ENCODE measurements at regions not wholly inside any gene's neighbourhood (a gene's known extent, or its start where the extent isn't known, plus 50 kb on each side); places are given as distances from the start of the nearest gene placed in this dataset.

DNA sequence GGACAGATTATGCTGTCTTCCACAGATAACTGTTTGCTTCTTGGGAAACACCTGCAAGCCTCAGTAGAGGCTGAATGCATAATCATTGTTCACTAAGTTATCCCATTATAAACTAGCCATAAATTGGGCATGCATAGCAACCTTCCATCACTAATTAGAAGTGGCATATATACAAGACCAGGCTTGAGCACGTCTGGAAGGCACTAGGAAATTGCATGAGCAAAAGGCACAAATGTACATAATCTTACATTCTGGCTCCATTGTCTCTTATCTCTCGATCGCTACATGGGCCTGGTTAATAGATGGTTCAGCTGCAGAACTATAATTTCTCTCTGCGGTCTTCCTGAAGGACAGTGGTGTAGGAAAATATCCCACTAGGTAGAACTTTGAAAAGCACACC is 679.2 kb downstream of the RPL10L start:
- TF ChIP-seq, protein P1, sequence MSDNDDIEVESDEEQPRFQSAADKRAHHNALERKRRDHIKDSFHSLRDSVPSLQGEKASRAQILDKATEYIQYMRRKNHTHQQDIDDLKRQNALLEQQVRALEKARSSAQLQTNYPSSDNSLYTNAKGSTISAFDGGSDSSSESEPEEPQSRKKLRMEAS (IDR thresholded peaks at IDR 0.05), result no peak
- TF ChIP-seq EP300 (IDR thresholded peaks at IDR 0.05; ENCODE audit: borderline replicate concordance), result no peak
- TF ChIP-seq CREB1 (IDR thresholded peaks at IDR 0.05; ENCODE audit: low read depth), result no peak
- TF ChIP-seq, protein P2, sequence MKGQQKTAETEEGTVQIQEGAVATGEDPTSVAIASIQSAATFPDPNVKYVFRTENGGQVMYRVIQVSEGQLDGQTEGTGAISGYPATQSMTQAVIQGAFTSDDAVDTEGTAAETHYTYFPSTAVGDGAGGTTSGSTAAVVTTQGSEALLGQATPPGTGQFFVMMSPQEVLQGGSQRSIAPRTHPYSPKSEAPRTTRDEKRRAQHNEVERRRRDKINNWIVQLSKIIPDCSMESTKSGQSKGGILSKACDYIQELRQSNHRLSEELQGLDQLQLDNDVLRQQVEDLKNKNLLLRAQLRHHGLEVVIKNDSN (IDR thresholded peaks at IDR 0.05), result no peak
- no peak for TF ChIP-seq YY1 (IDR thresholded peaks at IDR 0.05; ENCODE audit: low read depth)
- TF ChIP-seq EGR1 (IDR thresholded peaks at IDR 0.05), result no peak
- TF ChIP-seq TEAD4 (IDR thresholded peaks at IDR 0.05), result no peak
- TF ChIP-seq, protein P3, sequence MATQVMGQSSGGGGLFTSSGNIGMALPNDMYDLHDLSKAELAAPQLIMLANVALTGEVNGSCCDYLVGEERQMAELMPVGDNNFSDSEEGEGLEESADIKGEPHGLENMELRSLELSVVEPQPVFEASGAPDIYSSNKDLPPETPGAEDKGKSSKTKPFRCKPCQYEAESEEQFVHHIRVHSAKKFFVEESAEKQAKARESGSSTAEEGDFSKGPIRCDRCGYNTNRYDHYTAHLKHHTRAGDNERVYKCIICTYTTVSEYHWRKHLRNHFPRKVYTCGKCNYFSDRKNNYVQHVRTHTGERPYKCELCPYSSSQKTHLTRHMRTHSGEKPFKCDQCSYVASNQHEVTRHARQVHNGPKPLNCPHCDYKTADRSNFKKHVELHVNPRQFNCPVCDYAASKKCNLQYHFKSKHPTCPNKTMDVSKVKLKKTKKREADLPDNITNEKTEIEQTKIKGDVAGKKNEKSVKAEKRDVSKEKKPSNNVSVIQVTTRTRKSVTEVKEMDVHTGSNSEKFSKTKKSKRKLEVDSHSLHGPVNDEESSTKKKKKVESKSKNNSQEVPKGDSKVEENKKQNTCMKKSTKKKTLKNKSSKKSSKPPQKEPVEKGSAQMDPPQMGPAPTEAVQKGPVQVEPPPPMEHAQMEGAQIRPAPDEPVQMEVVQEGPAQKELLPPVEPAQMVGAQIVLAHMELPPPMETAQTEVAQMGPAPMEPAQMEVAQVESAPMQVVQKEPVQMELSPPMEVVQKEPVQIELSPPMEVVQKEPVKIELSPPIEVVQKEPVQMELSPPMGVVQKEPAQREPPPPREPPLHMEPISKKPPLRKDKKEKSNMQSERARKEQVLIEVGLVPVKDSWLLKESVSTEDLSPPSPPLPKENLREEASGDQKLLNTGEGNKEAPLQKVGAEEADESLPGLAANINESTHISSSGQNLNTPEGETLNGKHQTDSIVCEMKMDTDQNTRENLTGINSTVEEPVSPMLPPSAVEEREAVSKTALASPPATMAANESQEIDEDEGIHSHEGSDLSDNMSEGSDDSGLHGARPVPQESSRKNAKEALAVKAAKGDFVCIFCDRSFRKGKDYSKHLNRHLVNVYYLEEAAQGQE (IDR thresholded peaks at IDR 0.05; ENCODE audit: low read depth), result no peak
- TF ChIP-seq TAF1 (IDR thresholded peaks at IDR 0.05; ENCODE audit: low read depth), result no peak
- TF ChIP-seq RAD21 (IDR thresholded peaks at IDR 0.05; ENCODE audit: low read depth), result no peak
- TF ChIP-seq CEBPB (IDR thresholded peaks at IDR 0.05), result no peak
- TF ChIP-seq FOXM1 (IDR thresholded peaks at IDR 0.05; ENCODE audit: borderline replicate concordance, low read depth), result no peak
- TF ChIP-seq NFIC (IDR thresholded peaks at IDR 0.05), result no peak
- no peak for TF ChIP-seq ZBTB7A (IDR thresholded peaks at IDR 0.05; ENCODE audit: low read depth)
